ENCODE measurements at regions not wholly inside any gene's neighbourhood (a gene's known extent, or its start where the extent isn't known, plus 50 kb on each side); places are given as distances from the start of the nearest gene placed in this dataset.

GRCh38 chr15:81957698-81958097 lies 88.1 kb downstream of the MEX3B start:
- Histone ChIP-seq H3K4me2 (ENCODE audit: low read depth, low read length, poor library complexity, severe bottlenecking) (no peak overlapping the region), H3K9me3 (ENCODE audit: insufficient read depth, low read depth, low read length) (no peaks in the 10 kb centered on the region), H3K9me2 (replicated peaks; ENCODE audit: low read depth, low read length) (no peaks in the 10 kb centered on the region), H3F3A (ENCODE audit: low read depth) (no peaks in the 10 kb centered on the region), H3K36me3 (ENCODE audit: insufficient read depth, low read length) (no peaks in the 10 kb centered on the region), H3K9ac (ENCODE audit: low read depth, low read length, poor library complexity, severe bottlenecking) (no peak overlapping the region), H2AFZ (ENCODE audit: low read length) (no peak overlapping the region), H3K4me1 (ENCODE audit: insufficient read depth, low read length, poor library complexity, severe bottlenecking) (no peaks in the 10 kb centered on the region), H4K20me1 (ENCODE audit: insufficient read depth, low read length, poor library complexity, severe bottlenecking) (no peaks in the 10 kb centered on the region), H3K27me3 (ENCODE audit: insufficient read depth, low read length, poor library complexity, severe bottlenecking) (no peaks in the 10 kb centered on the region), H3K79me2 (ENCODE audit: insufficient read depth, low read length) (no peaks in the 10 kb centered on the region), H3K4me3 (ENCODE audit: low read length, poor library complexity, severe bottlenecking) (no peak overlapping the region)
- TF ChIP-seq, protein P1, sequence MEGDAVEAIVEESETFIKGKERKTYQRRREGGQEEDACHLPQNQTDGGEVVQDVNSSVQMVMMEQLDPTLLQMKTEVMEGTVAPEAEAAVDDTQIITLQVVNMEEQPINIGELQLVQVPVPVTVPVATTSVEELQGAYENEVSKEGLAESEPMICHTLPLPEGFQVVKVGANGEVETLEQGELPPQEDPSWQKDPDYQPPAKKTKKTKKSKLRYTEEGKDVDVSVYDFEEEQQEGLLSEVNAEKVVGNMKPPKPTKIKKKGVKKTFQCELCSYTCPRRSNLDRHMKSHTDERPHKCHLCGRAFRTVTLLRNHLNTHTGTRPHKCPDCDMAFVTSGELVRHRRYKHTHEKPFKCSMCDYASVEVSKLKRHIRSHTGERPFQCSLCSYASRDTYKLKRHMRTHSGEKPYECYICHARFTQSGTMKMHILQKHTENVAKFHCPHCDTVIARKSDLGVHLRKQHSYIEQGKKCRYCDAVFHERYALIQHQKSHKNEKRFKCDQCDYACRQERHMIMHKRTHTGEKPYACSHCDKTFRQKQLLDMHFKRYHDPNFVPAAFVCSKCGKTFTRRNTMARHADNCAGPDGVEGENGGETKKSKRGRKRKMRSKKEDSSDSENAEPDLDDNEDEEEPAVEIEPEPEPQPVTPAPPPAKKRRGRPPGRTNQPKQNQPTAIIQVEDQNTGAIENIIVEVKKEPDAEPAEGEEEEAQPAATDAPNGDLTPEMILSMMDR (conservative IDR thresholded peaks at IDR 0.05; ENCODE audit: low read length), result no peak
- TF ChIP-seq EZH2phosphoT487 (IDR thresholded peaks at IDR 0.05; ENCODE audit: borderline replicate concordance), result no peak

GRCh38 chr15:81955382-81956062 lies 90.3 kb downstream of the MEX3B start:
- Histone ChIP-seq H3K4me1 (ENCODE audit: insufficient read depth, low read length, poor library complexity, severe bottlenecking) (no peaks in the 10 kb centered on the region), H3K79me2 (ENCODE audit: insufficient read depth, low read length) (no peaks in the 10 kb centered on the region), H3K9me3 (ENCODE audit: insufficient read depth, low read depth, low read length) (no peaks in the 10 kb centered on the region), H2AFZ (ENCODE audit: low read length) (no peak overlapping the region), H3K9me2 (replicated peaks; ENCODE audit: low read depth, low read length) (no peaks in the 10 kb centered on the region), H3K27me3 (ENCODE audit: insufficient read depth, low read length, poor library complexity, severe bottlenecking) (no peaks in the 10 kb centered on the region), H3K36me3 (ENCODE audit: insufficient read depth, low read length) (no peaks in the 10 kb centered on the region), H3K4me3 (ENCODE audit: low read length, poor library complexity, severe bottlenecking) (no peak overlapping the region), H4K20me1 (ENCODE audit: insufficient read depth, low read length, poor library complexity, severe bottlenecking) (no peaks in the 10 kb centered on the region), H3K9ac (ENCODE audit: low read depth, low read length, poor library complexity, severe bottlenecking) (no peak overlapping the region), H3K4me2 (ENCODE audit: low read depth, low read length, poor library complexity, severe bottlenecking) (no peak overlapping the region), H3F3A (ENCODE audit: low read depth) (no peaks in the 10 kb centered on the region)
- TF ChIP-seq EZH2phosphoT487 (IDR thresholded peaks at IDR 0.05; ENCODE audit: borderline replicate concordance), result no peak
- TF ChIP-seq, protein P1 (conservative IDR thresholded peaks at IDR 0.05; ENCODE audit: low read length), result no peak

DNA sequence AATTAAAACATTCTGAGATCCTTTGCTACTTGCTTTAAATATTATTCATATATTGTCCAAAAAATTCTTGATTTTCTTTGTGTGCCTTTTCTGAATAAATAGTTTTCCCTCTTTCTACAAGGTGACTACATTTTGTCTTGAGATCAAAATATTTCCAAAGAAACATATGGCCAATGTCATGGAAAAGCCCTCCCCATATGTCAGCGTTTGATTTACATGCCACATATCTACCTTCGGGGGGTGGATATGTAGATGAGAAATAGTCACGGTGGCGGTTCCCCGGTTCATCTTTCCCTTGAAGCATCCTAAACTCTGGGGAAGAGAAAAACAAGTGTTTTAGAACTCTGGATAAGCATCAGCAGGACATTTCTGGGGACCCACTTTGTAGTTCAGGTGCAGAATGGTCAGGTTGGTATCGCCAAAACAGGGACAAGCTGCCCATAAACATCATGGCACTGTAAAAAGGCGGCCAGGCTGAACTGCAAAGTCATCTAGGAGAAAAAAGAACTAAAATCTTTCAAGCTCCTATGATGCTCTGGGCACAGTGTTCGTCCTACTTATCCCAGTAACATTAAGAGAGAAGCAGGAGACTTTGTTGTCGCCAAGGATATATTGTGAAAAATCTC lies 91.5 kb downstream of the MEX3B start:
- H3K4me1 ChIP-seq (ENCODE audit: insufficient read depth, low read length, poor library complexity, severe bottlenecking), result no peaks in the 10 kb centered on the region
- TF ChIP-seq, protein P1 (conservative IDR thresholded peaks at IDR 0.05; ENCODE audit: low read length), result no peak
- no peaks in the 10 kb centered on the region for H4K20me1 ChIP-seq (ENCODE audit: insufficient read depth, low read length, poor library complexity, severe bottlenecking)
- H3K9me2 ChIP-seq (replicated peaks; ENCODE audit: low read depth, low read length), result no peaks in the 10 kb centered on the region
- H2AFZ ChIP-seq (ENCODE audit: low read length), result no peak overlapping the region
- H3K4me3 ChIP-seq (ENCODE audit: low read length, poor library complexity, severe bottlenecking), result no peak overlapping the region
- no peaks in the 10 kb centered on the region for H3K79me2 ChIP-seq (ENCODE audit: insufficient read depth, low read length)
- no peak overlapping the region for H3K9ac ChIP-seq (ENCODE audit: low read depth, low read length, poor library complexity, severe bottlenecking)
- no peaks in the 10 kb centered on the region for H3K36me3 ChIP-seq (ENCODE audit: insufficient read depth, low read length)
- no peaks in the 10 kb centered on the region for H3K9me3 ChIP-seq (ENCODE audit: insufficient read depth, low read depth, low read length)
- no peaks in the 10 kb centered on the region for H3F3A ChIP-seq (ENCODE audit: low read depth)
- no peaks in the 10 kb centered on the region for H3K27me3 ChIP-seq (ENCODE audit: insufficient read depth, low read length, poor library complexity, severe bottlenecking)
- no peak overlapping the region for H3K4me2 ChIP-seq (ENCODE audit: low read depth, low read length, poor library complexity, severe bottlenecking)

All from Loucy (cell line).